ENCODE measurements at regions not wholly inside any gene's neighbourhood (a gene's known extent, or its start where the extent isn't known, plus 50 kb on each side); places are given as distances from the start of the nearest gene placed in this dataset.

DNA sequence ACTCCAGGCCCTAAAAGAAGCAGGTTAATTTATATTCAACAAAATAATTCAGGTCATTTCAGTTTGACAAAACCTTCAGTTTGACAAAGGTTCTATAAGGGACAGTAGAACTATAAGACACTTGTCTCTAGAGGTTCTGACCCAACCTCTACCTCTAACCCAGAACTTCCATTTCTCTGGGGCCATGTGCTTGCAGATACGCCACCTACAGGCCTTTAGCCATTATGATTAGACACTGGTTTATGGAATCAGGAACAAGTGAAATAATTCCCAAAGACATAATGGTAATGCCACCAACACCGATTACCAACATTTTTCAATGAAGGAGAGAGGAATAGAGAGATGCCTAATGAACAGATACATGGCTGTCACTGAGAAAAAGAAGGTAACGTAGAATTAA lies 733.9 kb downstream of the PRELID2 start:
- TF ChIP-seq, protein P1, sequence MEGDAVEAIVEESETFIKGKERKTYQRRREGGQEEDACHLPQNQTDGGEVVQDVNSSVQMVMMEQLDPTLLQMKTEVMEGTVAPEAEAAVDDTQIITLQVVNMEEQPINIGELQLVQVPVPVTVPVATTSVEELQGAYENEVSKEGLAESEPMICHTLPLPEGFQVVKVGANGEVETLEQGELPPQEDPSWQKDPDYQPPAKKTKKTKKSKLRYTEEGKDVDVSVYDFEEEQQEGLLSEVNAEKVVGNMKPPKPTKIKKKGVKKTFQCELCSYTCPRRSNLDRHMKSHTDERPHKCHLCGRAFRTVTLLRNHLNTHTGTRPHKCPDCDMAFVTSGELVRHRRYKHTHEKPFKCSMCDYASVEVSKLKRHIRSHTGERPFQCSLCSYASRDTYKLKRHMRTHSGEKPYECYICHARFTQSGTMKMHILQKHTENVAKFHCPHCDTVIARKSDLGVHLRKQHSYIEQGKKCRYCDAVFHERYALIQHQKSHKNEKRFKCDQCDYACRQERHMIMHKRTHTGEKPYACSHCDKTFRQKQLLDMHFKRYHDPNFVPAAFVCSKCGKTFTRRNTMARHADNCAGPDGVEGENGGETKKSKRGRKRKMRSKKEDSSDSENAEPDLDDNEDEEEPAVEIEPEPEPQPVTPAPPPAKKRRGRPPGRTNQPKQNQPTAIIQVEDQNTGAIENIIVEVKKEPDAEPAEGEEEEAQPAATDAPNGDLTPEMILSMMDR (IDR thresholded peaks at IDR 0.05; ENCODE audit: low read depth, low read length), result peak; percentile 48
- TF ChIP-seq POLR2A (IDR thresholded peaks at IDR 0.05; ENCODE audit: extremely low read depth, insufficient read length), result no peak
- TF ChIP-seq MYC (IDR thresholded peaks at IDR 0.05; ENCODE audit: low read depth, low read length), result no peak

Measured in NB4 (cell line).